HCT116 (cell line): ENCODE measurements at regions not wholly inside any gene's neighbourhood (a gene's known extent, or its start where the extent isn't known, plus 50 kb on each side); places are given as distances from the start of the nearest gene placed in this dataset.

ENCODE experiments used
- ATAC-seq: fragments of 200-7000 bp; cut with Tn5 transposase; 2 replicates; pipeline ENCODE4 v1.9.1; 2020; ENCODE audit warnings: mild to moderate bottlenecking, moderate library complexity
- BruUV-seq: library from RNA; stranded (reverse); fragments of 400-500 nt; replicated peaks from 2 replicates; lab custom pipeline; 2021; lab: Mats Ljungman, UMichigan
- CTCF ChIA-PET: fragments of 300-600 bp; sonication (Branson Sonifier 250); formaldehyde crosslinking; loops from one replicate; lab custom pipeline; 2021; ENCODE audit warnings: antibody characterized with exemption; lab: Charles Lee
- POLR2A ChIA-PET: fragments of 300-600, 350-600 bp; sonication (Branson Sonifier 250); formaldehyde crosslinking; loops from one replicate; lab custom pipeline; 2021; ENCODE audit warnings: antibody characterized with exemption; lab: Charles Lee
- RAD21 ChIA-PET, 2 experiments: fragments of 300-600 bp; sonication (Branson Sonifier 250); formaldehyde crosslinking; loops; one replicate each; lab custom pipeline; 2023; ENCODE audit warnings: low total read pairs in 2 of 2; ENCODE audit not compliant: uncharacterized antibody in 2 of 2, unreplicated experiment in 2 of 2, low non-redundant PET in 1 of 2; lab: Charles Lee
- DNase-seq: peaks from one replicate; pipeline ENCODE4 v3.0.0-alpha.2; 2010; ENCODE audit warnings: low read depth, low spot score
- H2AFZ ChIP-seq: fragments of 200-600 bp; shearing (Covaris generic), sonication (generic); 2 replicates; pipeline ENCODE4 v1.6.1; 2017; ENCODE audit warnings: low read depth, mixed run types, mixed read lengths, antibody characterized with exemption, low read length; ENCODE audit not compliant: poor library complexity, severe bottlenecking
- H3K27ac ChIP-seq: 2 replicates; pipeline ENCODE4 v1.5.1; 2012; ENCODE audit warnings: low read depth, low read length
- H3K27me3 ChIP-seq: fragments of 200-600 bp; sonication (generic); 2 replicates; pipeline ENCODE4 v1.6.1; 2016; ENCODE audit warnings: mixed run types, low read length, mixed read lengths; ENCODE audit not compliant: insufficient read depth
- H3K36me3 ChIP-seq, 2 experiments: fragments of 200-500 bp in 1 of 2; fragments of 200-600 bp in 1 of 2; sonication (Bioruptor generic) in 1 of 2; sonication (generic) in 1 of 2; 2 replicates each; pipeline versions ENCODE4 v1.5.1 to v1.6.1; 2014 to 2016; ENCODE audit warnings: low read length in 2 of 2, inconsistent platforms in 1 of 2, mixed read lengths in 1 of 2, mixed run types in 1 of 2; ENCODE audit not compliant: insufficient read depth in 2 of 2, control insufficient read depth in 1 of 2
- H3K4me1 ChIP-seq, 2 experiments: fragments of 200-600 bp in 1 of 2; sonication (generic) in 1 of 2; 2 replicates each; pipeline versions ENCODE4 v1.5.1 to v1.6.1; 2012 to 2017; ENCODE audit warnings: low read length in 2 of 2, inconsistent platforms in 1 of 2, mild to moderate bottlenecking in 1 of 2, mixed read lengths in 1 of 2, mixed run types in 1 of 2, moderate library complexity in 1 of 2; ENCODE audit not compliant: insufficient read depth in 2 of 2, control insufficient read depth in 1 of 2
- H3K4me2 ChIP-seq: fragments of 200-600 bp; sonication (generic); 2 replicates; pipeline ENCODE4 v1.6.1; 2017; ENCODE audit warnings: mixed run types, low read length, mixed read lengths
- H3K4me3 ChIP-seq, 2 experiments: fragments of 200-600 bp in 1 of 2; sonication (generic) in 1 of 2; replicated peaks in 1 of 2; 2 replicates each; pipeline ENCODE4 v1.5.1; 2011 to 2016; ENCODE audit warnings: low read length in 2 of 2, control low read depth in 1 of 2, low read depth in 1 of 2, mild to moderate bottlenecking in 1 of 2, mixed read lengths in 1 of 2, mixed run types in 1 of 2
- H3K79me2 ChIP-seq: fragments of 200-600 bp; sonication (generic); 2 replicates; pipeline ENCODE4 v1.6.1; 2017; ENCODE audit warnings: mild to moderate bottlenecking, mixed run types, low read length, moderate library complexity, mixed read lengths; ENCODE audit not compliant: insufficient read depth
- H3K9ac ChIP-seq: fragments of 200-600 bp; sonication (generic); 2 replicates; pipeline ENCODE4 v1.6.1; 2016; ENCODE audit warnings: low read length, mixed read lengths
- H3K9me2 ChIP-seq: fragments of 200-600 bp; sonication (generic), shearing (Covaris generic); 2 replicates; pipeline ENCODE4 v1.6.1; 2017; ENCODE audit warnings: mixed run types, mild to moderate bottlenecking, moderate library complexity; ENCODE audit not compliant: insufficient read depth
- H3K9me3 ChIP-seq, 2 experiments: fragments of 200-500 bp in 1 of 2; fragments of 200-600 bp in 1 of 2; sonication (Bioruptor generic) in 1 of 2; sonication (generic) in 1 of 2; 2 replicates each; pipeline ENCODE4 v1.6.1; 2014 to 2017; ENCODE audit warnings: low read length in 2 of 2, mixed read lengths in 2 of 2, inconsistent platforms in 1 of 2, low read depth in 1 of 2, mild to moderate bottlenecking in 1 of 2, mixed run types in 1 of 2, moderate library complexity in 1 of 2; ENCODE audit not compliant: control insufficient read depth in 1 of 2, insufficient read depth in 1 of 2
- H4K20me1 ChIP-seq: fragments of 200-600 bp; sonication (generic), shearing (Covaris generic); 2 replicates; pipeline ENCODE4 v1.6.1; 2017; ENCODE audit warnings: mixed run types, mild to moderate bottlenecking, moderate library complexity; ENCODE audit not compliant: insufficient read depth
- CBX3 ChIP-seq: IDR thresholded peaks from 2 replicates; pipeline ENCODE4 v1.6.1; 2012; ENCODE audit warnings: low read depth
- CEBPB ChIP-seq: IDR thresholded peaks from 2 replicates; pipeline ENCODE4 v1.6.1; 2012; ENCODE audit warnings: low read depth
- CTCF ChIP-seq, 3 experiments: fragments of 200-600 bp in 1 of 3; sonication (generic) in 1 of 3; IDR thresholded peaks in 2 of 3; conservative IDR thresholded peaks in 1 of 3; 2 replicates each; pipeline ENCODE4 v1.5.1; 2012 to 2017; ENCODE audit warnings: low read depth in 2 of 3, low read length in 2 of 3, antibody characterized with exemption in 1 of 3, borderline replicate concordance in 1 of 3, control low read depth in 1 of 3, mild to moderate bottlenecking in 1 of 3, mixed read lengths in 1 of 3, mixed run types in 1 of 3, moderate library complexity in 1 of 3; ENCODE audit not compliant: insufficient read depth in 1 of 3
- EGR1 ChIP-seq: IDR thresholded peaks from 2 replicates; pipeline ENCODE4 v1.6.1; 2012; ENCODE audit warnings: low read depth
- ELF1 ChIP-seq: IDR thresholded peaks from 2 replicates; pipeline ENCODE4 v1.6.1; 2012; ENCODE audit warnings: low read depth, borderline replicate concordance
- EZH2 ChIP-seq: fragments of 200-600 bp; sonication (generic); IDR thresholded peaks from 2 replicates; pipeline ENCODE4 v1.6.1; 2017; ENCODE audit warnings: antibody characterized with exemption, mixed run types
- FOSL1 ChIP-seq: IDR thresholded peaks from 2 replicates; pipeline ENCODE4 v1.6.1; 2012; ENCODE audit warnings: low read depth
- MAX ChIP-seq: IDR thresholded peaks from 2 replicates; pipeline ENCODE4 v1.6.1; 2012
- POLR2A ChIP-seq: IDR thresholded peaks from 2 replicates; pipeline ENCODE4 v1.7.0; 2011; ENCODE audit warnings: borderline replicate concordance; ENCODE audit not compliant: insufficient read depth, insufficient read length; ENCODE audit errors: extremely low read depth
- RAD21 ChIP-seq: IDR thresholded peaks from 2 replicates; pipeline ENCODE4 v1.6.1; 2012; ENCODE audit warnings: low read depth, mild to moderate bottlenecking
- SRF ChIP-seq: IDR thresholded peaks from 2 replicates; pipeline ENCODE4 v1.6.1; 2012; ENCODE audit warnings: low read depth
- TCF7L2 ChIP-seq: IDR thresholded peaks from 2 replicates; pipeline ENCODE4 v1.7.0; 2011; ENCODE audit warnings: borderline replicate concordance, inconsistent platforms; ENCODE audit not compliant: insufficient read depth, insufficient read length; ENCODE audit errors: extremely low read depth
- YY1 ChIP-seq: IDR thresholded peaks from 2 replicates; pipeline ENCODE4 v1.6.1; 2011; ENCODE audit warnings: low read length, low read depth, moderate library complexity, mild to moderate bottlenecking; ENCODE audit not compliant: insufficient replicate concordance; ENCODE audit errors: extremely low read depth
- ZNF274 ChIP-seq: fragments of 200-500 bp; sonication (Bioruptor generic); IDR thresholded peaks from 2 replicates; pipeline ENCODE4 v1.6.1; 2014; ENCODE audit warnings: mild to moderate bottlenecking, low read depth, low read length, inconsistent platforms
- intact Hi-C: fragments of 100-400 bp; cut with micrococcal nuclease; formaldehyde crosslinking; loops from 2 replicates; pipeline ENCODE4 v1.10.0; 2022
- TF ChIP-seq, protein P1 (sequence below): IDR thresholded peaks from 2 replicates; pipeline ENCODE4 v1.6.1; 2011; ENCODE audit warnings: mild to moderate bottlenecking, low read length, moderate library complexity; ENCODE audit not compliant: insufficient replicate concordance; ENCODE audit errors: extremely low read depth
- TF ChIP-seq, protein P2 (sequence below): IDR thresholded peaks from 2 replicates; pipeline ENCODE4 v1.6.1; 2012
- TF ChIP-seq, protein P3 (sequence below): IDR thresholded peaks from 2 replicates; pipeline ENCODE4 v1.6.1; 2012; ENCODE audit warnings: low read depth

GRCh38 chr4:41465146-41465761, 72.7 kb upstream of the LIMCH1 start:
- ChIA-PET RAD21 (no interaction called here), POLR2A (no interaction called here), CTCF (no interaction called here)
- Histone ChIP-seq H3K4me2 (no peak overlapping the region), H2AFZ (no peak overlapping the region), H3K36me3 (no peaks in the 10 kb centered on the region), H3K4me1 (no peaks in the 10 kb centered on the region), H3K27me3 (no peaks in the 10 kb centered on the region), H3K9ac (no peak overlapping the region), H4K20me1 (no peaks in the 10 kb centered on the region), H3K79me2 (no peaks in the 10 kb centered on the region), H3K9me2 (no peaks in the 10 kb centered on the region), H3K4me3 (no peak overlapping the region), H3K9me3 (no peaks in the 10 kb centered on the region), H3K27ac (no peak overlapping the region)
- DNase-seq = no peak
- no peak for ATAC-seq
- intact Hi-C loops = no loop called here
- no TSS peak for BruUV-seq
- TF ChIP-seq RAD21 = no peak
- no peak for TF ChIP-seq CBX3
- TF ChIP-seq FOSL1 = no peak
- TF ChIP-seq POLR2A = no peak
- TF ChIP-seq SRF = no peak
- TF ChIP-seq YY1 = no peak
- TF ChIP-seq MAX = no peak
- no peak for TF ChIP-seq ELF1
- TF ChIP-seq, protein P1, sequence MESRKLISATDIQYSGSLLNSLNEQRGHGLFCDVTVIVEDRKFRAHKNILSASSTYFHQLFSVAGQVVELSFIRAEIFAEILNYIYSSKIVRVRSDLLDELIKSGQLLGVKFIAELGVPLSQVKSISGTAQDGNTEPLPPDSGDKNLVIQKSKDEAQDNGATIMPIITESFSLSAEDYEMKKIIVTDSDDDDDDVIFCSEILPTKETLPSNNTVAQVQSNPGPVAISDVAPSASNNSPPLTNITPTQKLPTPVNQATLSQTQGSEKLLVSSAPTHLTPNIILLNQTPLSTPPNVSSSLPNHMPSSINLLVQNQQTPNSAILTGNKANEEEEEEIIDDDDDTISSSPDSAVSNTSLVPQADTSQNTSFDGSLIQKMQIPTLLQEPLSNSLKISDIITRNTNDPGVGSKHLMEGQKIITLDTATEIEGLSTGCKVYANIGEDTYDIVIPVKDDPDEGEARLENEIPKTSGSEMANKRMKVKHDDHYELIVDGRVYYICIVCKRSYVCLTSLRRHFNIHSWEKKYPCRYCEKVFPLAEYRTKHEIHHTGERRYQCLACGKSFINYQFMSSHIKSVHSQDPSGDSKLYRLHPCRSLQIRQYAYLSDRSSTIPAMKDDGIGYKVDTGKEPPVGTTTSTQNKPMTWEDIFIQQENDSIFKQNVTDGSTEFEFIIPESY = no peak
- TF ChIP-seq CEBPB = no peak
- no peak for TF ChIP-seq CTCF (IDR thresholded peaks at IDR 0.05 in 2 of 3, conservative IDR thresholded peaks at IDR 0.05 in 1 of 3; ENCODE audit: borderline replicate concordance in 1 of 3, insufficient read depth in 1 of 3, low read depth in 2 of 3, low read length in 2 of 3)
- TF ChIP-seq EGR1 = no peak
- TF ChIP-seq ZNF274 = no peak
- TF ChIP-seq, protein P2, sequence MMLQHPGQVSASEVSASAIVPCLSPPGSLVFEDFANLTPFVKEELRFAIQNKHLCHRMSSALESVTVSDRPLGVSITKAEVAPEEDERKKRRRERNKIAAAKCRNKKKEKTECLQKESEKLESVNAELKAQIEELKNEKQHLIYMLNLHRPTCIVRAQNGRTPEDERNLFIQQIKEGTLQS = no peak
- no peak for TF ChIP-seq TCF7L2
- no peak for TF ChIP-seq EZH2
- TF ChIP-seq, protein P3, sequence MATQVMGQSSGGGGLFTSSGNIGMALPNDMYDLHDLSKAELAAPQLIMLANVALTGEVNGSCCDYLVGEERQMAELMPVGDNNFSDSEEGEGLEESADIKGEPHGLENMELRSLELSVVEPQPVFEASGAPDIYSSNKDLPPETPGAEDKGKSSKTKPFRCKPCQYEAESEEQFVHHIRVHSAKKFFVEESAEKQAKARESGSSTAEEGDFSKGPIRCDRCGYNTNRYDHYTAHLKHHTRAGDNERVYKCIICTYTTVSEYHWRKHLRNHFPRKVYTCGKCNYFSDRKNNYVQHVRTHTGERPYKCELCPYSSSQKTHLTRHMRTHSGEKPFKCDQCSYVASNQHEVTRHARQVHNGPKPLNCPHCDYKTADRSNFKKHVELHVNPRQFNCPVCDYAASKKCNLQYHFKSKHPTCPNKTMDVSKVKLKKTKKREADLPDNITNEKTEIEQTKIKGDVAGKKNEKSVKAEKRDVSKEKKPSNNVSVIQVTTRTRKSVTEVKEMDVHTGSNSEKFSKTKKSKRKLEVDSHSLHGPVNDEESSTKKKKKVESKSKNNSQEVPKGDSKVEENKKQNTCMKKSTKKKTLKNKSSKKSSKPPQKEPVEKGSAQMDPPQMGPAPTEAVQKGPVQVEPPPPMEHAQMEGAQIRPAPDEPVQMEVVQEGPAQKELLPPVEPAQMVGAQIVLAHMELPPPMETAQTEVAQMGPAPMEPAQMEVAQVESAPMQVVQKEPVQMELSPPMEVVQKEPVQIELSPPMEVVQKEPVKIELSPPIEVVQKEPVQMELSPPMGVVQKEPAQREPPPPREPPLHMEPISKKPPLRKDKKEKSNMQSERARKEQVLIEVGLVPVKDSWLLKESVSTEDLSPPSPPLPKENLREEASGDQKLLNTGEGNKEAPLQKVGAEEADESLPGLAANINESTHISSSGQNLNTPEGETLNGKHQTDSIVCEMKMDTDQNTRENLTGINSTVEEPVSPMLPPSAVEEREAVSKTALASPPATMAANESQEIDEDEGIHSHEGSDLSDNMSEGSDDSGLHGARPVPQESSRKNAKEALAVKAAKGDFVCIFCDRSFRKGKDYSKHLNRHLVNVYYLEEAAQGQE = no peak
